GM23338 (cell line): ENCODE measurements at regions not wholly inside any gene's neighbourhood (a gene's known extent, or its start where the extent isn't known, plus 50 kb on each side); places are given as distances from the start of the nearest gene placed in this dataset.

ENCODE experiments used
- CTCF ChIP-seq, 2 experiments: fragments of 200-600 bp in 1 of 2; sonication (generic) in 1 of 2; conservative IDR thresholded peaks; 2 replicates each; pipeline versions ENCODE4 v1.5.1 to v1.6.1; 2016 to 2017; ENCODE audit warnings: antibody characterized with exemption in 2 of 2, low read depth in 2 of 2, mild to moderate bottlenecking in 2 of 2, moderate library complexity in 1 of 2
- ETS1 ChIP-seq: IDR thresholded peaks from 2 replicates; pipeline ENCODE4 v1.6.1; 2016; ENCODE audit warnings: antibody characterized with exemption
- EZH2 ChIP-seq: fragments of 200-600 bp; sonication (generic); IDR thresholded peaks from one replicate; pipeline ENCODE4 v1.8.0; 2017; ENCODE audit warnings: antibody characterized with exemption, mild to moderate bottlenecking, low read depth; ENCODE audit not compliant: unreplicated experiment
- NANOG ChIP-seq: IDR thresholded peaks from 2 replicates; pipeline ENCODE4 v1.6.1; 2016; ENCODE audit warnings: antibody characterized with exemption, borderline replicate concordance
- POLR2AphosphoS5 ChIP-seq: IDR thresholded peaks from 2 replicates; pipeline ENCODE4 v1.6.1; 2016; ENCODE audit warnings: antibody characterized with exemption, low read depth

GRCh38 chr4:86439293-86439692 is 79.4 kb upstream of the MAPK10 start:
- TF ChIP-seq CTCF (conservative IDR thresholded peaks at IDR 0.05; ENCODE audit: low read depth in 2 of 2) (no peak), EZH2 (no peak), ETS1 (no peak), NANOG (no peak), POLR2AphosphoS5 (no peak)
